OCI-LY7 (cell line): ENCODE measurements at regions not wholly inside any gene's neighbourhood (a gene's known extent, or its start where the extent isn't known, plus 50 kb on each side); places are given as distances from the start of the nearest gene placed in this dataset.

ENCODE experiments used
- BruUV-seq: library from RNA; stranded (reverse); fragments of 400-500 nt; replicated peaks from 2 replicates; lab custom pipeline; 2021; lab: Mats Ljungman, UMichigan
- CTCF ChIA-PET: fragments of 300-600 bp; sonication (Branson Sonifier 250); formaldehyde crosslinking; loops from one replicate; lab custom pipeline; 2022; ENCODE audit warnings: antibody characterized with exemption; ENCODE audit not compliant: unreplicated experiment; lab: Charles Lee
- POLR2A ChIA-PET: fragments of 300-600 bp; sonication (Branson Sonifier 250); formaldehyde crosslinking; loops from one replicate; lab custom pipeline; 2022; ENCODE audit warnings: antibody characterized with exemption; lab: Charles Lee
- DNase-seq: peaks from one replicate; pipeline ENCODE4 v3.0.0-alpha.2; 2015; ENCODE audit warnings: low spot score
- H2AFZ ChIP-seq: fragments of 200-600 bp; sonication (generic), shearing (Covaris generic); 2 replicates; pipeline ENCODE4 v1.6.1; 2014; ENCODE audit warnings: mild to moderate bottlenecking, antibody characterized with exemption, low read length, moderate library complexity
- H3K27ac ChIP-seq: fragments of 200-600 bp; sonication (generic); 2 replicates; pipeline ENCODE4 v1.5.1; 2014; ENCODE audit warnings: mixed run types, low read depth, mild to moderate bottlenecking, moderate library complexity, low read length, inconsistent platforms; ENCODE audit not compliant: poor library complexity, severe bottlenecking
- H3K36me3 ChIP-seq: fragments of 200-600 bp; sonication (generic); 2 replicates; pipeline ENCODE4 v1.6.1; 2014; ENCODE audit warnings: mild to moderate bottlenecking, antibody characterized with exemption, low read length, moderate library complexity, mixed read lengths; ENCODE audit not compliant: insufficient read depth
- H3K4me1 ChIP-seq: fragments of 200-600 bp; sonication (generic); 2 replicates; pipeline ENCODE4 v1.5.1; 2014; ENCODE audit warnings: mild to moderate bottlenecking, low read length; ENCODE audit not compliant: insufficient read depth, poor library complexity, severe bottlenecking
- H3K4me2 ChIP-seq: fragments of 200-600 bp; sonication (generic); 2 replicates; pipeline ENCODE4 v1.6.1; 2014; ENCODE audit warnings: mild to moderate bottlenecking, low read length
- H3K4me3 ChIP-seq: fragments of 200-600 bp; sonication (generic); 2 replicates; pipeline ENCODE4 v1.5.1; 2014; ENCODE audit warnings: mild to moderate bottlenecking, low read depth, low read length; ENCODE audit not compliant: poor library complexity, severe bottlenecking
- H3K79me2 ChIP-seq: fragments of 200-600 bp; sonication (generic); 2 replicates; pipeline ENCODE4 v1.6.1; 2016; ENCODE audit warnings: low read depth, mild to moderate bottlenecking, low read length, moderate library complexity, mixed read lengths; ENCODE audit not compliant: insufficient read depth
- H3K9me2 ChIP-seq: fragments of 200-600 bp; sonication (generic); 2 replicates; pipeline ENCODE4 v1.6.1; 2016; ENCODE audit warnings: mild to moderate bottlenecking, low read length, mixed read lengths; ENCODE audit not compliant: insufficient read depth
- H3K9me3 ChIP-seq: fragments of 200-600 bp; sonication (generic); 2 replicates; pipeline ENCODE4 v1.6.1; 2014; ENCODE audit warnings: mild to moderate bottlenecking, mixed run types, low read length, mixed read lengths
- H4K20me1 ChIP-seq: fragments of 200-600 bp; sonication (generic); 2 replicates; pipeline ENCODE4 v1.6.1; 2014; ENCODE audit warnings: mild to moderate bottlenecking, antibody characterized with exemption, low read length, moderate library complexity, mixed read lengths; ENCODE audit not compliant: insufficient read depth
- EZH2phosphoT487 ChIP-seq: fragments of 200-600 bp; sonication (generic); IDR thresholded peaks from 2 replicates; pipeline ENCODE4 v1.6.1; 2018; ENCODE audit warnings: low read depth, borderline replicate concordance, mild to moderate bottlenecking, mixed run types, antibody characterized with exemption, low read length, moderate library complexity, mixed read lengths
- intact Hi-C: fragments of 100-400 bp; cut with micrococcal nuclease; formaldehyde crosslinking; loops from one replicate; pipeline ENCODE4 v1.10.0; 2022; ENCODE audit not compliant: unreplicated experiment
- TF ChIP-seq, protein P1 (sequence below): fragments of 200-600 bp; sonication (generic); conservative IDR thresholded peaks from 2 replicates; pipeline ENCODE4 v1.5.1; 2014; ENCODE audit warnings: mild to moderate bottlenecking, antibody characterized with exemption, low read length, moderate library complexity, mixed read lengths

DNA sequence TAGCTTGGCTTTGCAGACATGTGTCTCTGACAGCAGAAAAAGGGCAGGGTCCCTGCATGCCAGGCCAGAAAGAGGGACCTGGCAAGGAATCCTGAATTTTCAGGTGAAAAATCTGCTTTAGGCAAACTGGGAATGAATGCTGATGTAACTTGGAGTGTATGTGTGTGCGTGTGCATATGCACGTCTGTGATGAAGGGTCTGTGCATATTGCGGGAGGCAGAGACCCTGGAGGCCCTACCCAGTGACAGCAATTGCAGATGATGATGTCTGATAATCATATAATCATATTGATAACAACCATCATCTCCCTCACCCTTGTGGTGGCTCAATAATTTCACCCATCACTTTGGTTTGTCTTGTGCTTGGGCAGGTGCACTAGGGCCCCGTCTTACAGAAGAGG, 80.7 kb upstream of the SDK2 start:
- CTCF ChIA-PET = no interaction called here

DNA sequence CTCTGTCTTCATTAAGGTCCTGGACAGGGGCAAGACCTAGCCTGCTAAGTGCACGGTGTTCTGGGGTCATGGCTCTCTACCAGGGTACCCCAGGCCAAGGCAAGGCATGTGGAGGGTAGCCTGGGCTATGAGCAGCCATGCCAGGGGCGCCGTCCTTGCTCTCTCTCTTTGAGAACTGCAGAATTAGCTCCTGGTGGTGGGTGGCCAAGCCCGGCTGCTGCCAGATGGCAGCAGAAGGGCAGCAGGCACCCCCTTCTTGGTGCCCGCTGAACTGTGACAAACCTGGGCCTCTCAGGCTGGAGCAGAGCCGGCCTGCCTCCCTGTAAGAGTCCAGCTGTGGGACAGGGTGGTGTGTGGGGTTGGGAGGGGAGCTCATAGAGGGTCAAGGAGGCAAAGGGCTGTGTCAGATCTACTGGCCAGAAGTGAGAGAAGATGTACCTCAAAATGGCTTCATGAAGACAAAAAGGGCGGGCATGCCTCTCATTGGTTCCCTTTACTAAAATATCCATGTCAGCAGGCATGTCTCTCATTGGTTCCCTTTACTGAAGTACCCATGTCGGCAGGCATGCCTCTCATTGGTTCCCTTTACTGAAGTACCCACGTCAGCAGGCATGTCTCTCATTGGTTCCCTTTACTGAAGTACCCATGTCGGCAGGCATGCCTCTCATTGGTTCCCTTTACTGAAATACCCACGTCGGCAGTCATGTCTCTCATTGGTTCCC, 81.7 kb upstream of the SDK2 start:
- TF ChIP-seq EZH2phosphoT487 = no peak
- TF ChIP-seq, protein P1, sequence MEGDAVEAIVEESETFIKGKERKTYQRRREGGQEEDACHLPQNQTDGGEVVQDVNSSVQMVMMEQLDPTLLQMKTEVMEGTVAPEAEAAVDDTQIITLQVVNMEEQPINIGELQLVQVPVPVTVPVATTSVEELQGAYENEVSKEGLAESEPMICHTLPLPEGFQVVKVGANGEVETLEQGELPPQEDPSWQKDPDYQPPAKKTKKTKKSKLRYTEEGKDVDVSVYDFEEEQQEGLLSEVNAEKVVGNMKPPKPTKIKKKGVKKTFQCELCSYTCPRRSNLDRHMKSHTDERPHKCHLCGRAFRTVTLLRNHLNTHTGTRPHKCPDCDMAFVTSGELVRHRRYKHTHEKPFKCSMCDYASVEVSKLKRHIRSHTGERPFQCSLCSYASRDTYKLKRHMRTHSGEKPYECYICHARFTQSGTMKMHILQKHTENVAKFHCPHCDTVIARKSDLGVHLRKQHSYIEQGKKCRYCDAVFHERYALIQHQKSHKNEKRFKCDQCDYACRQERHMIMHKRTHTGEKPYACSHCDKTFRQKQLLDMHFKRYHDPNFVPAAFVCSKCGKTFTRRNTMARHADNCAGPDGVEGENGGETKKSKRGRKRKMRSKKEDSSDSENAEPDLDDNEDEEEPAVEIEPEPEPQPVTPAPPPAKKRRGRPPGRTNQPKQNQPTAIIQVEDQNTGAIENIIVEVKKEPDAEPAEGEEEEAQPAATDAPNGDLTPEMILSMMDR = no peak
- intact Hi-C loops = no loop called here
- no TSS peak for BruUV-seq
- Histone ChIP-seq H3K36me3 (no peaks in the 10 kb centered on the region), H3K79me2 (no peaks in the 10 kb centered on the region), H3K27ac (no peak overlapping the region), H3K4me3 (no peak overlapping the region), H2AFZ (no peak overlapping the region), H4K20me1 (no peaks in the 10 kb centered on the region), H3K9me2 (no peaks in the 10 kb centered on the region), H3K4me2 (no peak overlapping the region), H3K9me3 (peaks cover 6% of the 10 kb centered on the region; the same call in 1 of the 2 replicates), H3K4me1 (peaks cover 26% of the 10 kb centered on the region)
- ChIA-PET POLR2A (no interaction called here), CTCF (no interaction called here)
- DNase-seq = no peak

More for the DNA sequence above, 80.7 kb upstream of the SDK2 start:
- H3K4me3 ChIP-seq = no peak overlapping the region
- no peak overlapping the region for H3K4me2 ChIP-seq
- peaks cover 36% of the 10 kb centered on the region for H3K4me1 ChIP-seq
- H3K9me2 ChIP-seq = no peaks in the 10 kb centered on the region
- H3K9me3 ChIP-seq = no peaks in the 10 kb centered on the region
- H4K20me1 ChIP-seq = no peaks in the 10 kb centered on the region
- DNase-seq = no peak
- TF ChIP-seq EZH2phosphoT487 = no peak
- TF ChIP-seq, protein P1 = no peak
- H3K36me3 ChIP-seq = no peaks in the 10 kb centered on the region
- no TSS peak for BruUV-seq
- intact Hi-C loops = no loop called here
- POLR2A ChIA-PET = interaction anchor here (5.2 kb wide), 1 partner anchor 14 kb away, joined by 53 read pairs; no protein-coding TSS in a partner anchor
- no peak overlapping the region for H2AFZ ChIP-seq
- H3K27ac ChIP-seq = no peak overlapping the region
- H3K79me2 ChIP-seq = no peaks in the 10 kb centered on the region

DNA sequence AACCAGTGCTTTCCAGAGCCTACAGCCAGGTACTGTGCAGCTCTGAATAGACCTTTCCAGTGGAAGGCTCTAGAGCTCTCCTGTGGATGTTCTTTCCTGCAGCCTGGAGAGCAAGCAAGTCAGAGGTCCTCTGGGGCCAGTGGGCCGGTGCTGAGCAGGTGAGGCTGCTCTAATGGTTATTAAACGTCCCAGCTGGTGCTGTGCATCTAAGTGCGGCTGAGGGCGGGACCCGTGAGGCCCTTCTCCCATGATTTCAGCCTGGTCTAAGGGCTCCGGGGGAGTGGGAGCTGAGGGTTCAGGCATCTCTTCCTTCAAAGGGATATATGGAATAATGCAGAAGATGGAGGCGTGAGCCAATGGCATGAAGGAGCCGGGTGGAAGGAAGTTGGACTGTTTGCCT, 83.7 kb upstream of the SDK2 start:
- Histone ChIP-seq H4K20me1 (no peaks in the 10 kb centered on the region), H3K27ac (no peak overlapping the region), H3K4me2 (no peak overlapping the region), H3K9me3 (peaks cover 13% of the 10 kb centered on the region; the same call in 1 of the 2 replicates), H3K4me3 (no peak overlapping the region), H3K4me1 (peaks cover 9% of the 10 kb centered on the region), H3K36me3 (no peaks in the 10 kb centered on the region), H2AFZ (no peak overlapping the region), H3K79me2 (no peaks in the 10 kb centered on the region), H3K9me2 (no peaks in the 10 kb centered on the region)
- DNase-seq = no peak
- no TSS peak for BruUV-seq
- intact Hi-C loops = no loop called here
- POLR2A ChIA-PET = interaction anchor here (1.3 kb wide), 1 partner anchor 17 kb away, joined by 4 read pairs; no protein-coding TSS in a partner anchor
- TF ChIP-seq EZH2phosphoT487 = no peak
- TF ChIP-seq, protein P1 = no peak
- CTCF ChIA-PET = no interaction called here
